HEK293 (cell line): ENCODE measurements at regions not wholly inside any gene's neighbourhood (a gene's known extent, or its start where the extent isn't known, plus 50 kb on each side); places are given as distances from the start of the nearest gene placed in this dataset.

Experiments
- ZNF274 ChIP-seq, 2 experiments: fragments of 200-500 bp in 1 of 2; fragments of 450-650 bp in 1 of 2; sonication (Bioruptor generic) in 1 of 2; formaldehyde crosslinking in 1 of 2; IDR thresholded peaks; 2 replicates each; pipeline versions ENCODE4 v1.5.1 to v1.6.1; 2014 to 2016; ENCODE audit warnings: borderline replicate concordance in 1 of 2, inconsistent platforms in 1 of 2, low read length in 1 of 2, missing biosample characterization in 1 of 2, missing genetic modification characterization in 1 of 2
- ZNF549 ChIP-seq: fragments of 450-650 bp; IDR thresholded peaks from 2 replicates; pipeline ENCODE4 v1.5.1; 2018; ENCODE audit warnings: missing biosample characterization, missing genetic modification characterization, mild to moderate bottlenecking, inconsistent platforms, moderate library complexity
- ZNF629 ChIP-seq: fragments of 450-650 bp; formaldehyde crosslinking; IDR thresholded peaks from 2 replicates; pipeline ENCODE4 v1.5.1; 2017; ENCODE audit warnings: missing biosample characterization, missing genetic modification characterization
- ZNF658 ChIP-seq: fragments of 450-650 bp; formaldehyde crosslinking; IDR thresholded peaks from 2 replicates; pipeline ENCODE4; 2016; ENCODE audit warnings: missing biosample characterization, missing genetic modification characterization
- TF ChIP-seq, protein P1 (sequence below): fragments of 450-650 bp; formaldehyde crosslinking; IDR thresholded peaks from 2 replicates; pipeline ENCODE4 v1.5.1; 2016; ENCODE audit warnings: missing biosample characterization, missing genetic modification characterization

- TF ChIP-seq ZNF549 (tag by site-specific recombination) (no peak), ZNF274 (IDR thresholded peaks at IDR 0.05; ENCODE audit: low read length) (no peak), ZNF274 (tag by site-specific recombination; IDR thresholded peaks at IDR 0.05; ENCODE audit: borderline replicate concordance) (no peak), ZNF629 (tag by site-specific recombination) (no peak), ZNF658 (tag by site-specific recombination) (no peak)
- TF ChIP-seq, protein P1, sequence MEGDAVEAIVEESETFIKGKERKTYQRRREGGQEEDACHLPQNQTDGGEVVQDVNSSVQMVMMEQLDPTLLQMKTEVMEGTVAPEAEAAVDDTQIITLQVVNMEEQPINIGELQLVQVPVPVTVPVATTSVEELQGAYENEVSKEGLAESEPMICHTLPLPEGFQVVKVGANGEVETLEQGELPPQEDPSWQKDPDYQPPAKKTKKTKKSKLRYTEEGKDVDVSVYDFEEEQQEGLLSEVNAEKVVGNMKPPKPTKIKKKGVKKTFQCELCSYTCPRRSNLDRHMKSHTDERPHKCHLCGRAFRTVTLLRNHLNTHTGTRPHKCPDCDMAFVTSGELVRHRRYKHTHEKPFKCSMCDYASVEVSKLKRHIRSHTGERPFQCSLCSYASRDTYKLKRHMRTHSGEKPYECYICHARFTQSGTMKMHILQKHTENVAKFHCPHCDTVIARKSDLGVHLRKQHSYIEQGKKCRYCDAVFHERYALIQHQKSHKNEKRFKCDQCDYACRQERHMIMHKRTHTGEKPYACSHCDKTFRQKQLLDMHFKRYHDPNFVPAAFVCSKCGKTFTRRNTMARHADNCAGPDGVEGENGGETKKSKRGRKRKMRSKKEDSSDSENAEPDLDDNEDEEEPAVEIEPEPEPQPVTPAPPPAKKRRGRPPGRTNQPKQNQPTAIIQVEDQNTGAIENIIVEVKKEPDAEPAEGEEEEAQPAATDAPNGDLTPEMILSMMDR (tag by site-specific recombination): no peak
Observed at GRCh38 chr3:59565125-59565524, 515.3 kb upstream of the CFAP20DC start.
